ENCODE measurements at regions not wholly inside any gene's neighbourhood (a gene's known extent, or its start where the extent isn't known, plus 50 kb on each side); places are given as distances from the start of the nearest gene placed in this dataset.
"Not testable (repeated sequence)": the region's sequence is repeated elsewhere in the genome, so short reads cannot be mapped to it uniquely, and the experiment has no call there.

GRCh38 chr4:24208691-24209090, 318.8 kb upstream of the PPARGC1A start:
- DNase-seq (ENCODE audit: low spot score) = no peak

DNA sequence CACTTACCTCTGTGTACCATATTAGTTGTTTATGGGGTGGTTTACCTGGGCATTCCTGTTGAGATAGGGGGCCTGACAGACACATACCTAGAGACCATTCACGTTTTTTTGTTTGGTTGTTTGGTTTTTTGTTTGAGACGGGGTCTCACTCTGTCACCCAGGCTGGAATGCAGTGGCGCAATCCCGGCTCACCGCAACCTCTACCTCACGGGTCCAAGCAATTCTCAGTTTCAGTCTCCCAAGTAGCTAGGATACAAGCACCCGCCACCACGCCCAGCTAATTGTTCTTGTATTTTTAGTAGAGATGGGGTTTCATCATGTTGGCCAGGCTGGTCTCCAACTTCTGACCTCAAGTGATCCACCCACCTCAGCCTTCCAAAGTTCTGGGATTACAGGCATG, 314.9 kb upstream of the PPARGC1A start:
- not testable (repeated sequence) for DNase-seq (ENCODE audit: low spot score)

- no peak for DNase-seq (ENCODE audit: low spot score)
Observed at GRCh38 chr4:24203926-24204325, 314.1 kb upstream of the PPARGC1A start.

GRCh38 chr4:24202579-24202978, 312.7 kb upstream of the PPARGC1A start:
- no peak for DNase-seq (ENCODE audit: low spot score)

- DNase-seq (ENCODE audit: low spot score) = no peak
Observed at GRCh38 chr4:24197955-24198354, 308.1 kb upstream of the PPARGC1A start.

DNA sequence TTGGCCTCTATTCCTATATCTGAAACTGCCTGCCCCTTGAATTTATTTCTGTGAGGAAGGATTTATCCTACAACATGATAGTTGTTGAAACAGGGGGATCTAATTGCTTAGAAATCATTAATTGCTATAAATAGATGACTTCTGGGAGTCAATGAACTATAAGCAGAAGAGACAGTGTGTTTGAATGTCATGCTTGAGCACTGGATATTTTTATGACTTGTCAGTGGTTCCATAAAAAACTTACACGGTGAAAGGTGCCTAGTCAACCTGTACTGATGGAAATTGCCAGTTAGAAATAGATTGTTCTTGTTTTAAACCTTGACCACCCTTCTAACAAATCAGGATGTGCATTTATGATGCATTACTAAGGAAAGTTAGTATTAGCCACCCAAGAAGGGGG, 306.9 kb upstream of the PPARGC1A start:
- no peak for DNase-seq (ENCODE audit: low spot score)

DNA sequence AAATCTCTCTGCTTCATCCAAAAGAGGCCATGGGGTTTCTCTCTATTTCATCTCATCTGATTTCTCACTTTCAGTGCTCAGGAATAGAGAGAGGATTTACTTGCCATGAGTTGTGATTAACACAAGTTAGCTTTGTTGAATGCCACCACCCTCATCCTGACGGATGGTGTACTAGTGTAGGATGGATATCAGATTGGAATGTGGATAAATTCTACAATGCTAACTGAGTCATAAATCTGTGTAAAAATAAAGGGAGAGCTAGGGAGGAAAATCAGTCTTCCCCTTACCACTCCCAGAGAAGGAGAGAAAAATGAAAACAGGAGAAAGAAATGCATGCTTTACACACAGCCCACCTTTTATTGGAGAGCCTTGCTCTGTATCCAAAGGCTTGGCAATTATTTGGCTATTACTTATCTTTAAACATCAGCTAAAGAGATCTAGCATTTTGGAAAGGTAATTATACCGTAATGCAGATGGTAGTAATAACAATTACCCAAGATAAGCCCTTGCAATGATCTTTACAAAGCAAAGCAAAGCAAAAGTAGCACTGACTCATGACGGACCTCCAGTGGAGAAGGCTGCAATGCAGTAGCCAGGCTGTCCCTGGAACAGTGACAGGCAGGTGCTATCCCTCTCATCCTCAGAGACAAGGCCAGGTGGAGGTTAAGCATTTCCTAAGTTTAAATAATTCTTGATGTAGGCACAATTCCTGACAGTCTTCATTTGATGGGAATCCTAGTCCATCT, 306.3 kb upstream of the PPARGC1A start:
- DNase-seq (ENCODE audit: low spot score) = no peak

GRCh38 chr4:24192018-24192641, 302.3 kb upstream of the PPARGC1A start:
- DNase-seq (ENCODE audit: low spot score) = no peak

GRCh38 chr4:24190761-24191695, 301.2 kb upstream of the PPARGC1A start:
- DNase-seq (ENCODE audit: low spot score) = no peak

GRCh38 chr4:24188459-24188858, 298.6 kb upstream of the PPARGC1A start:
- DNase-seq (ENCODE audit: low spot score) = no peak

- DNase-seq (ENCODE audit: low spot score) = no peak
Observed at GRCh38 chr4:24186466-24186865, 296.6 kb upstream of the PPARGC1A start.

- DNase-seq (ENCODE audit: low spot score) = no peak
Observed at GRCh38 chr4:24181005-24181404, 291.2 kb upstream of the PPARGC1A start.

DNA sequence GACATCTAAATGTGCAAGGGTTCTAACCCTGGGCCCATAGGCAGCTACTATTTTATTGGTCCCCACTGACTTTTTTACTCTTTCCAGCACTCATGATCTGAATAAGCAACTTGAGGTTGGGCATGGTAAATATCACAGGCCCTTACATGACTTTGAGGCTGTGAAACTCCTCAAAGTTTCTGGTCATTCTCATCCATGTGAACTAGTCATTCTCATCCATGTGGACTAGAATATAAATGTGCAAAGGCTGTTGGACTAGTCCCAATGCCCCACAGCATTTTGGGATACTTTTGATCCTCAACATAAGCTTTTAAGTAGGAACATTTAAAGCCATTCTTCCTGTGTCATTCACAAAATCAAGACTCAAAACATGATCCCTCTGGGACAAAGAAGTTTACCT, 290.7 kb upstream of the PPARGC1A start:
- no peak for DNase-seq (ENCODE audit: low spot score)

DNA sequence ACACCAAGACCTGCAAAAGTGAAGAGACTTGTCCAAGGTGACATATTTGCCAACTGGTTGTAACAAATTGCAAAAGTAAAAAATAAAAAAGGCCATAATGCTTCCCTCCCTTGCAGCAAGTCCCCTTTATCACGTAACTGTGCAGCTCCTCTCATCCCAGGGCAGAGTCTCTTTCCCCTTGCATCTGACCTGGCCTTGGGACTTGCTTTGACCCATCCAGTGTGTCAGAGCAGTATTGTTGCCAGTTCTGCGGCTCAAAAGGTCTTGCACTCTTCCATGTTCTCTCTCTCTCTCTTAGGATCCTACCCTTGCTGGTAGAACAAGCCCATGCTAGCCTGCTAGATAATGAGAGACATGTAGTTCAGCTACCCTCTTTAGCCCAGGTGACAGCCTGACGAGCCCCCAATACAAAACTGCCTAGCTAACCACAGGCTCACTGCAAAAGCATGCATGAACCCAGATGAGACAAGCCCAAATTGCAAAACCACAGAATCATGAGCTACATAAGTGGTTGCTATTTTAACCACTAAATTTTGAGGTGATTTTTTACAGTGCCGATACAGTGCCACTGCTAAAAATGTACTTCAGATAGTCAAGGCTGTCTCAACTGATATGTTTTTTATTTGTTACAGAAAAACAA, 289.5 kb upstream of the PPARGC1A start:
- no peak for DNase-seq (ENCODE audit: low spot score)

- not testable (repeated sequence) for DNase-seq (ENCODE audit: low spot score)
Observed at GRCh38 chr4:24177443-24177842, 287.6 kb upstream of the PPARGC1A start.

- DNase-seq (ENCODE audit: low spot score) = no peak
Observed at GRCh38 chr4:24175707-24176106, 285.9 kb upstream of the PPARGC1A start.

GRCh38 chr4:24174602-24175001, 284.8 kb upstream of the PPARGC1A start:
- DNase-seq (ENCODE audit: low spot score) = no peak

DNA sequence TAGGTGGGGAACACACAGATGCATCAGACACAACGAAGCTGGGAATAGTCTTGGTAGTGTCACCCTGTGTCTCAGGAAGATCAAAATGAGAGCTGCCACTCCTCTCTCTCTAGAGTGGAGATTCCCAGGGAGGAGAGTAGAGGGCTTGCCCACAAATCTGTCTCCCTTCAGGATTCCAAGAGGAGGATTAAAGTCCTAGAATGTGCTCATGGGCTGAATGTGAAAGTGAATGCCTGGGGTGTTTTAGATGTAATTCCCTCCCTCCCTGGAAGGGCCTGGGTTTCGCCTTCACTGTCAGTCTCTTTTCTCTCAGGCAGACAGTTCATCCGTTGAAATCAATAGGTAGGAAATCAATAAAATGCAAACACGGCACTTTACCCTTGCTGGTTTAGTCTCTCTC, 282.6 kb upstream of the PPARGC1A start:
- DNase-seq (ENCODE audit: low spot score) = no peak

DNA sequence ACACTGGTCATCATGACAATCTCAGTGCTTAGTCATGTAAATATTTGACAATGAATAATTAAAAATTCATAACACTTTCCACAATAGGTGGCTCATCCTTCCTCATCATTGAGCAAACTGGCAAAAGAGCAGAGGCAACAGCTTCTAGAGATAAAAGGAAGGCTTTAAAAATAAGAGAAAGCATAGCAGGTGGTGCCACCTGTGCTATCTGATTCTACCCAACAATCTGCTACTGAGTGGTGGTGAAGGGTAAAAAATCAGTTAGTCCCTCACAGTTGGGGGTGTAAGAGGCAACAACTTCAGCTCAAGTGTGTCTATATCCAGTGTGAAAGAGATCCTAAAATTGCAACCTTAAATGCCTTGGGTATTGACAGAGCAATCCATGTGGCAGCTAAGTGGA, 280.1 kb upstream of the PPARGC1A start:
- DNase-seq (ENCODE audit: low spot score) = no peak

- no peak for DNase-seq (ENCODE audit: low spot score)
Observed at GRCh38 chr4:24168658-24169057, 278.8 kb upstream of the PPARGC1A start.

DNA sequence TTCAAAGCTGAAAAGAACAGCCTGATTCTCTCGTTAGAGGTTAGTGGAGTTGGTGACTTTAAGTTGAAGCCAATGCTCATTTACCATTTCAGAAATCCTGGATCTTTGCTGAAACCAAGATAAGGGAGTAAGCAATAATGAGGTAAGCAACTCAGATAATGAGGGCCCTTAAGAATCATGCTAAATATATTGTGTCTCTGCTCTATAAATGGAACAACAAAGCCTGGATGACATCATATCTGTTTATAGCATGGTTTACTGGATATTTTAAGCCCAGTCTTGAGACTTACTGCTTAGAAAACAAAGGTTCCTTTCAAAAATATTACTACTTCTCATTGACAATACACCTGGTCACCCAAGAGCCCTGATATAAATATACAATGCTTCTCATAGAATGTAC, 276.7 kb upstream of the PPARGC1A start:
- DNase-seq (ENCODE audit: low spot score) = no peak

DNA sequence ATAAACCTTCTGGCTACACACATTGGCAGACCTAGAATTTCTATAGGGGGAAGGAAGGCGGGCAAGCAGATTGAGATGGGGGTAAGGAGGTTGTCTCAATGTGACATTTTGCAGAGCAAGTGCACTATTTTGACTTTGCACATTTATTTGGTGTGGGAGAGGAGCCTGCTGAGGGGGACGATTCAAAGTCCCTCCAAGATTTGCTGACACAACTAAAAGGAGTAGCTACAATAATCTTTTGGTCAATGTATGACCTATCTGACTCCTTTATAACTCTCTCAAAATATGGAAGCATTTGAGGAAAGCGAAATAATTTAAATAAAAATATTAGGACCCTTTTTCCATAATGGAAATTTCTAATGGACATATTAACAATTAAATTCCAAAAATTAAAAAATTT, 274.9 kb upstream of the PPARGC1A start:
- no peak for DNase-seq (ENCODE audit: low spot score)

All from CD4-positive, alpha-beta T cell treated with Interleukin-6 at 100 ng/mL for 8 hours (primary cell).